Psoas muscle (tissue), 7 donors: ENCODE measurements at regions not wholly inside any gene's neighbourhood (a gene's known extent, or its start where the extent isn't known, plus 50 kb on each side); places are given as distances from the start of the nearest gene placed in this dataset.

Experiments used
- ATAC-seq, 4 donors: fragments of 200-7000 bp; cut with Tn5 transposase; one replicate each; pipeline ENCODE4 v1.9.1; 2020; ENCODE audit warnings: moderate library complexity in 3 of 4, mild to moderate bottlenecking in 2 of 4
- DNase-seq, 2 donors: peaks; one replicate each; pipeline ENCODE4 v3.0.0-alpha.2; 2020
- H3K27ac ChIP-seq: fragments of 200-600 bp; one replicate; pipeline ENCODE4 v1.8.0; 2022
- H3K27me3 ChIP-seq, 3 donors: fragments of 200-600 bp in 1 of 3; one replicate each; pipeline versions ENCODE4 v1.6.1 to v1.8.0; 2013 to 2022; ENCODE audit warnings: low read length in 2 of 3, mild to moderate bottlenecking in 2 of 3, moderate library complexity in 1 of 3; ENCODE audit not compliant: insufficient read depth in 3 of 3
- H3K36me3 ChIP-seq, 2 donors: fragments of 200-600 bp in 1 of 2; one replicate each; pipeline versions ENCODE4 v1.6.1 to v1.8.0; 2013 to 2022; ENCODE audit warnings: low read depth in 1 of 2, mild to moderate bottlenecking in 1 of 2, moderate library complexity in 1 of 2; ENCODE audit not compliant: insufficient read depth in 1 of 2
- H3K4me1 ChIP-seq: fragments of 200-600 bp; one replicate; pipeline ENCODE4 v1.8.0; 2022
- H3K4me3 ChIP-seq: fragments of 200-600 bp; one replicate; pipeline ENCODE4 v1.8.0; 2022; ENCODE audit warnings: mild to moderate bottlenecking
- H3K9me3 ChIP-seq: fragments of 200-600 bp; one replicate; pipeline ENCODE4 v1.8.0; 2022
- CTCF ChIP-seq: fragments of 200-600 bp; IDR thresholded peaks from one replicate; pipeline ENCODE4 v1.8.0; 2022; ENCODE audit warnings: antibody characterized with exemption
- WGBS, 3 donors: extraction: QIAGEN DNeasy Blood & Tissue Kit; methylation state at CpG; one replicate each; pipeline versions ENCODE4 v1.1.6 to v1.1.7; 2013; 5-methylcytosine and 5-hydroxymethylcytosine counted together
- intact Hi-C, 2 donors: fragments of 100-400 bp; cut with DNase I; formaldehyde crosslinking; loops; one replicate each; pipeline versions ENCODE4 v1.11.0 to v1.14.2; 2022
- donor health status: healthy with polysubstance abuse.
- donor health status: DM: no; HTN: no; CAD: no; lungs with moderate emphysema.
- donor health status: Bipolar disorder and iron deficiency.
- donor health status: healthy.
- donor health status: DM: yes; HTN: yes; CAD: no.
- donor health status: DM: no; HTN: no; CAD: no.
- donor health status: DM: yes; HTN: yes; CAD: no.

DNA sequence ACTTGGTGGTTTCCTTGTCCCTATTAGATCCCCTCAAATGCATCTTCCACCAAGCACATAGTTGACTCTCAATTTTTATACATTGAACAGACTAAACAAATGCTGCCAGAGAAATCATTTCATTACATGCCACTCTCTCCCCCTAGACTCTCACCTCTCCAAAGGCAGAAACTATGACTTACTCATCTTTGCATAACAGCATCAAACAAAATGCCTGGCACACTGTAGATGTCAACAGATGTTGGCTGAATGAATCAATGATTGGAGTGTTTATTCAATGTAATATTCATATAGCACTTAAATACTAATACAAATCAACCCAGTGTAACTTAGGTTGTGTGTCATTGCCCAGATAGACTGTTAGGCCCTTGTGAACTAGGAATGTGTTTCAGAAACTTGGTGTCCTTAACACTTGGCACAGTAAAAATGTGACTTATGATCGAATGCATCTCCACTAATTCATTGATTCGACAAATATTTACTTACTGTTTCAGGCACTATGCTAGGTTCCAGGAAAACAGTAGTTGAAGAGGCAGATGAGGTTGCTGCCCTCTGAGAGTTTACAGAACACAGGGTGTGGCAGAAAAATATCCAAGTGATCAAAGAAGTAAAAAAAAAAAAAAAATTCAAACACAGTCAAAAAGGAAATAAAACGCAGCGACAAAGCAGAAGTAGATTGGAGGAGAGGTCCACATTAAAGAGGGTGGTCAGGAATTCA lies 188.5 kb upstream of the LRRN1 start:
- no peak for TF ChIP-seq CTCF
- intact Hi-C loops, result no loop called here
- ATAC-seq, result no peak
- no peaks in the 10 kb centered on the region for H3K9me3 ChIP-seq
- H3K36me3 ChIP-seq, result no peaks in the 10 kb centered on the region
- peaks cover 0 to 2% (median 0%) of the 10 kb centered on the region in 3 donors for H3K27me3 ChIP-seq
- H3K27ac ChIP-seq, result no peak overlapping the region
- no peak for DNase-seq
- H3K4me1 ChIP-seq, result no peaks in the 10 kb centered on the region
- 64 to 65% (median 64%) methylated on average over 4 of the region's 4 CpGs for WGBS, 3 donors
- no peak overlapping the region for H3K4me3 ChIP-seq

DNA sequence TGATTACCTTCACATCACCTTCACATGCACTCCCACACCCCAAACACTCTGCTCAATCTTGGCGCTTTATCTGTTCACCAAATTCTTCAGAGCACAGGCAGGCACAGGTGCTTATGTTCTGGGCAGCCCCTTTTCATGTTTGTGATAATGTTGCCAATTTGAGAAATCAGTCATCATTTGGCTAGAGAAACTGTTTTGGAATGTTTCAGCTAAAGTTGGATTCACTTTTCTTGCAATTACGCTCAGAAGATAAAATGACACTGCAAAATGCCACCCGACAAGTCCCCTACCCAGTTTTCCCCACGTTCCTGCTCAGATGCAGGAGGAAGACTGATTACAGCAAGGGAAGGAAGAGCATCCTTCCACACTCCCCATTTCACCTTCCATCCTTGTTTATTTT lies 192.9 kb upstream of the LRRN1 start:
- no peak for DNase-seq
- WGBS, 3 donors, result 35 to 53% (median 45%) methylated on average over 4 of the region's 4 CpGs

GRCh38 chr3:3605226-3605625 lies 194.0 kb upstream of the LRRN1 start:
- Histone ChIP-seq H3K9me3 (no peaks in the 10 kb centered on the region), H3K27me3 (no peaks in the 10 kb centered on the region), H3K27ac (no peak overlapping the region), H3K4me1 (no peaks in the 10 kb centered on the region), H3K4me3 (no peak overlapping the region), H3K36me3 (no peaks in the 10 kb centered on the region)
- no peak for TF ChIP-seq CTCF
- 44 to 52% (median 47%) methylated on average over 3 of the region's 3 CpGs for WGBS, 3 donors
- DNase-seq, result no peak
- intact Hi-C loops, result no loop called here
- ATAC-seq, result no peak

More for the DNA sequence above, 192.9 kb upstream of the LRRN1 start:
- Histone ChIP-seq H3K27me3 (peaks cover 0 to 2% (median 0%) of the 10 kb centered on the region in 3 donors), H3K9me3 (no peaks in the 10 kb centered on the region), H3K36me3 (no peaks in the 10 kb centered on the region), H3K27ac (no peak overlapping the region), H3K4me3 (no peak overlapping the region), H3K4me1 (no peaks in the 10 kb centered on the region)
- ATAC-seq, result no peak
- intact Hi-C loops, result no loop called here
- TF ChIP-seq CTCF, result no peak

- 95 to 96% (median 95%) methylated on average over 4 of the region's 4 CpGs for WGBS, 3 donors
- no peaks in the 10 kb centered on the region for H3K36me3 ChIP-seq
These were observed 195.9 kb upstream of the LRRN1 start for GRCh38 chr3:3603351-3603750.

More at GRCh38 chr3:3603351-3603750, 195.9 kb upstream of the LRRN1 start:
- H3K27me3 ChIP-seq, result no peaks in the 10 kb centered on the region
- H3K4me3 ChIP-seq, result no peak overlapping the region
- H3K9me3 ChIP-seq, result no peaks in the 10 kb centered on the region
- intact Hi-C loops, result no loop called here
- no peak for ATAC-seq
- DNase-seq, result no peak
- H3K27ac ChIP-seq, result no peak overlapping the region
- H3K4me1 ChIP-seq, result no peaks in the 10 kb centered on the region
- TF ChIP-seq CTCF, result no peak
